ENCODE measurements at regions not wholly inside any gene's neighbourhood (a gene's known extent, or its start where the extent isn't known, plus 50 kb on each side); places are given as distances from the start of the nearest gene placed in this dataset.
"Not testable (repeated sequence)": the region's sequence is repeated elsewhere in the genome, so short reads cannot be mapped to it uniquely, and the experiment has no call there.

GRCh38 chr6:51049983-51050877 lies 231.6 kb downstream of the TFAP2B start:
- DNase-seq = peak in 3 of 58 donors; percentile 1 to 5 (median 2)

GRCh38 chr6:51052716-51053115 lies 234.0 kb downstream of the TFAP2B start:
- not testable (repeated sequence) for DNase-seq

- not testable (repeated sequence) for DNase-seq
Measured at GRCh38 chr6:51055316-51055715, 236.6 kb downstream of the TFAP2B start.

- DNase-seq = no peak
Measured at GRCh38 chr6:51057296-51057695, 238.6 kb downstream of the TFAP2B start.

- DNase-seq = no peak
Measured at GRCh38 chr6:51060262-51060762, 241.6 kb downstream of the TFAP2B start.

- no peak for DNase-seq
Measured at GRCh38 chr6:51062166-51062722, 243.6 kb downstream of the TFAP2B start.

GRCh38 chr6:51077821-51078518 lies 259.3 kb downstream of the TFAP2B start:
- no peak for DNase-seq

- no peak for DNase-seq
Measured at GRCh38 chr6:51090343-51090742, 271.7 kb downstream of the TFAP2B start.

- DNase-seq = no peak
Measured at GRCh38 chr6:51093871-51094270, 275.2 kb downstream of the TFAP2B start.

GRCh38 chr6:51094271-51094670 lies 275.6 kb downstream of the TFAP2B start:
- no peak for DNase-seq

- DNase-seq = no peak
Measured at GRCh38 chr6:51098246-51098645, 279.6 kb downstream of the TFAP2B start.

GRCh38 chr6:51098791-51099190 lies 280.1 kb downstream of the TFAP2B start:
- DNase-seq = no peak

- DNase-seq = no peak
Measured at GRCh38 chr6:51099201-51099600, 280.5 kb downstream of the TFAP2B start.

GRCh38 chr6:51105357-51105756 lies 286.7 kb downstream of the TFAP2B start:
- no peak for DNase-seq

GRCh38 chr6:51107769-51108203 lies 289.1 kb downstream of the TFAP2B start:
- no peak for DNase-seq

- DNase-seq = no peak
Measured at GRCh38 chr6:51108563-51109234, 290.0 kb downstream of the TFAP2B start.

- no peak for DNase-seq
Measured at GRCh38 chr6:51112731-51113130, 294.1 kb downstream of the TFAP2B start.

GRCh38 chr6:51116723-51117122 lies 298.1 kb downstream of the TFAP2B start:
- DNase-seq = no peak

GRCh38 chr6:51118792-51119191 lies 300.1 kb downstream of the TFAP2B start:
- no peak for DNase-seq

- DNase-seq = no peak
Measured at GRCh38 chr6:51120016-51120415, 301.3 kb downstream of the TFAP2B start.

- not testable (repeated sequence) for DNase-seq
Measured at GRCh38 chr6:51121380-51121976, 302.8 kb downstream of the TFAP2B start.
